ENCODE measurements at regions not wholly inside any gene's neighbourhood (a gene's known extent, or its start where the extent isn't known, plus 50 kb on each side); places are given as distances from the start of the nearest gene placed in this dataset.

DNA sequence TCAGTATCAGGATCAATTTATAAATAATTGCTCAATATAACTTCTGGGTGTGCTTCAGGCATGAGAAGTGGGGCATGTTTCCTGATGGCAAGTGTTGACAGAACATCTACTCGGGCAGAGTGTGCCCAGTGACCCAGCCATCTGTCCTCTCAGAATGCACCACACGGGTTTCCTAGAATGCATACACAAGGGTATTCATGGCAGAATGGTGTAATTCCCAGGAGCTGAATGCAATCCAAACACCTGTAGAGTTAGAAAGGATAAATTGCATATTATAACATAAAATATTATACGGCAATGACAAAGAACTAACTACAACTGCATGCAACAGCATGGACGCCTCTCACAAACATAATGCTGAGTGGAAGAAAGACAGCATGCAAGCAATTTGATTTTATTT is 391.9 kb downstream of the SIPA1L2 start:
- DNase-seq (ENCODE audit: extremely low spot score in 2 of 2) = no peak
- no peaks in the 10 kb centered on the region for H3K36me3 ChIP-seq
- H3K4me1 ChIP-seq = no peaks in the 10 kb centered on the region
- no peak overlapping the region for H3K27ac ChIP-seq
- H3K4me3 ChIP-seq = no peak overlapping the region
- TF ChIP-seq, protein P1, sequence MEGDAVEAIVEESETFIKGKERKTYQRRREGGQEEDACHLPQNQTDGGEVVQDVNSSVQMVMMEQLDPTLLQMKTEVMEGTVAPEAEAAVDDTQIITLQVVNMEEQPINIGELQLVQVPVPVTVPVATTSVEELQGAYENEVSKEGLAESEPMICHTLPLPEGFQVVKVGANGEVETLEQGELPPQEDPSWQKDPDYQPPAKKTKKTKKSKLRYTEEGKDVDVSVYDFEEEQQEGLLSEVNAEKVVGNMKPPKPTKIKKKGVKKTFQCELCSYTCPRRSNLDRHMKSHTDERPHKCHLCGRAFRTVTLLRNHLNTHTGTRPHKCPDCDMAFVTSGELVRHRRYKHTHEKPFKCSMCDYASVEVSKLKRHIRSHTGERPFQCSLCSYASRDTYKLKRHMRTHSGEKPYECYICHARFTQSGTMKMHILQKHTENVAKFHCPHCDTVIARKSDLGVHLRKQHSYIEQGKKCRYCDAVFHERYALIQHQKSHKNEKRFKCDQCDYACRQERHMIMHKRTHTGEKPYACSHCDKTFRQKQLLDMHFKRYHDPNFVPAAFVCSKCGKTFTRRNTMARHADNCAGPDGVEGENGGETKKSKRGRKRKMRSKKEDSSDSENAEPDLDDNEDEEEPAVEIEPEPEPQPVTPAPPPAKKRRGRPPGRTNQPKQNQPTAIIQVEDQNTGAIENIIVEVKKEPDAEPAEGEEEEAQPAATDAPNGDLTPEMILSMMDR (IDR thresholded peaks at IDR 0.05) = no peak
- TF ChIP-seq POLR2AphosphoS5 (IDR thresholded peaks at IDR 0.05; ENCODE audit: insufficient read depth in 1 of 2, low read depth in 1 of 2) = no peak
- TF ChIP-seq POLR2A (IDR thresholded peaks at IDR 0.05) = no peak
- no peaks in the 10 kb centered on the region for H3K9me3 ChIP-seq
- intact Hi-C loops (cut with DNase I) = no loop called here
- no peaks in the 10 kb centered on the region for H3K27me3 ChIP-seq

- intact Hi-C loops (cut with DNase I) = no loop called here
- TF ChIP-seq POLR2A (IDR thresholded peaks at IDR 0.05) (no peak), POLR2AphosphoS5 (IDR thresholded peaks at IDR 0.05; ENCODE audit: insufficient read depth in 1 of 2, low read depth in 1 of 2) (no peak)
- TF ChIP-seq, protein P1 (IDR thresholded peaks at IDR 0.05) = no peak
- no peak for DNase-seq (ENCODE audit: extremely low spot score in 2 of 2)
Observed at GRCh38 chr1:232227306-232227705, 402.6 kb downstream of the SIPA1L2 start.

GRCh38 chr1:232226197-232226712 is 403.7 kb downstream of the SIPA1L2 start:
- H3K4me1 ChIP-seq = peaks cover 14% of the 10 kb centered on the region
- TF ChIP-seq, protein P1 (IDR thresholded peaks at IDR 0.05) = no peak
- TF ChIP-seq POLR2A (IDR thresholded peaks at IDR 0.05) = no peak
- no peak for TF ChIP-seq POLR2AphosphoS5 (IDR thresholded peaks at IDR 0.05; ENCODE audit: insufficient read depth in 1 of 2, low read depth in 1 of 2)
- no peaks in the 10 kb centered on the region for H3K9me3 ChIP-seq
- H3K36me3 ChIP-seq = no peaks in the 10 kb centered on the region
- no peak overlapping the region for H3K27ac ChIP-seq
- no peak overlapping the region for H3K4me3 ChIP-seq
- no peak for DNase-seq (ENCODE audit: extremely low spot score in 2 of 2)
- H3K27me3 ChIP-seq = no peaks in the 10 kb centered on the region
- intact Hi-C loops (cut with DNase I) = no loop called here

More at GRCh38 chr1:232227306-232227705, 402.6 kb downstream of the SIPA1L2 start:
- Histone ChIP-seq H3K9me3 (no peaks in the 10 kb centered on the region), H3K27ac (no peak overlapping the region), H3K36me3 (no peaks in the 10 kb centered on the region), H3K27me3 (no peaks in the 10 kb centered on the region), H3K4me1 (peaks cover 11% of the 10 kb centered on the region), H3K4me3 (no peak overlapping the region)

DNA sequence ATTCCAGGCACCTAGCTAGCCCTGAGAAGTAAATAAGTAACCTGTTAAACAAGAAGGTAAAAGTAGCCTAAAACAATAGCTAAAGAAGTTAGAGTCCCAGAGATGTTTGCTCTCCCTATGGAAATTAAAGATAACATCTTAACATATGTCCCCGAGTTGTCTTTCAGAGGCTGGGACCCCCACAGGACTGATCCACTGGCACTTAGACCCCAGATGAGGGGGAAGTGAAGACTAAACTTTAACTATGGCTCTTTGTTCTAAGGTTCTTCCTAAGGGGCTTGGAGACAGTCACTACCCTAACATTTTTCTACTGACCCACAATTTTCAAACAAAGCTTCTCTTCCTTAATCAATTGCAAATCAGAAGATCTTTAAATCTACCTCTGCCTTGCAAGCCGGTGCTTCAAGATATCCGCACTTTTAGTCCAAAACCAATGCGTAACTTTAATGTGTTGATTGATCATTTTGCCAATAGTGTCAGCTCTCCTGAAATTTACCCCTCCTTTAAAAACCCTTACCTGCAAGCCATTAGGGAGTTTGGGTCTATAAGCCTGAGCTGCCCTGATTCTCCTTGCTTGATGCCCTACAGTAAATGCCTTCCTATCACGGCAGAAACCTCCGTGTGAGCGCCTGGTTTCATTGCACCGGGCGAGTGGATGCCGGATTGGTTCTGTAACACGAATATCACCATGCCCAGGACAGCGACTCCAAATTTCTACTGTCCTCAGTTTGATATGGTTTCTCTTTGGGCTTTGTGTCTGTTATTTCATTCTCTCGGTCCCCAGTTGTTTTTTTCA is 404.4 kb downstream of the SIPA1L2 start:
- H3K36me3 ChIP-seq = no peaks in the 10 kb centered on the region
- H3K27ac ChIP-seq = no peak overlapping the region
- intact Hi-C loops (cut with DNase I) = no loop called here
- TF ChIP-seq POLR2AphosphoS5 (IDR thresholded peaks at IDR 0.05; ENCODE audit: insufficient read depth in 1 of 2, low read depth in 1 of 2) = no peak
- TF ChIP-seq, protein P1 (IDR thresholded peaks at IDR 0.05) = no peak
- no peak overlapping the region for H3K4me3 ChIP-seq
- no peak for DNase-seq (ENCODE audit: extremely low spot score in 2 of 2)
- no peaks in the 10 kb centered on the region for H3K27me3 ChIP-seq
- peaks cover 14% of the 10 kb centered on the region for H3K4me1 ChIP-seq
- H3K9me3 ChIP-seq = no peaks in the 10 kb centered on the region

DNA sequence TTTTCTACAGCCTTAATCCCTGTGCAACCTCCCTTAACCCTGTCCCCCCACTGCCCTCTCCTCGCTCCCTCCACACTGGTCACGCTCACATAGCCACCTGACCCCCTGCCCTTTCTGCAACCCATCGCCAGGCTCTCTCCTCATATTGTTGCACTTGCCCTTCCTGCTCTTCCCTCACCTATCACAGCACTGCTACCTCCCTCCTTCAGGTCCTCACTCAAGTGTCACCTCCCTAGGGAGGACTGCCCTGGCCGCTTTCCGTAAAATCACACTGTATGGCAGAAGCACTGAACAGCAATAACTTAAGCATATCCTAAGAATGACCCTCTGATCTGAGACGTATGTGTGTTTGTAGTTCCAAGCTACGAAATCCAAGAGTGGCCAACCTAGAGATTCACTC is 406.0 kb downstream of the SIPA1L2 start:
- H3K4me1 ChIP-seq = peaks cover 14% of the 10 kb centered on the region
- no peaks in the 10 kb centered on the region for H3K9me3 ChIP-seq
- DNase-seq (ENCODE audit: extremely low spot score in 2 of 2) = no peak
- TF ChIP-seq POLR2A (IDR thresholded peaks at IDR 0.05) (no peak), POLR2AphosphoS5 (IDR thresholded peaks at IDR 0.05; ENCODE audit: insufficient read depth in 1 of 2, low read depth in 1 of 2) (no peak)
- TF ChIP-seq, protein P1 (IDR thresholded peaks at IDR 0.05) = no peak
- no peak overlapping the region for H3K4me3 ChIP-seq
- H3K27ac ChIP-seq = no peak overlapping the region
- no peaks in the 10 kb centered on the region for H3K36me3 ChIP-seq
- no peaks in the 10 kb centered on the region for H3K27me3 ChIP-seq
- intact Hi-C loops (cut with DNase I) = no loop called here

All from vagina (tissue), 2 donors.